T-cell (primary cell): ENCODE measurements at regions not wholly inside any gene's neighbourhood (a gene's known extent, or its start where the extent isn't known, plus 50 kb on each side); places are given as distances from the start of the nearest gene placed in this dataset.

ENCODE experiments used
- ATAC-seq, 4 experiments: fragments of 200-7000 bp in 3 of 4; fragments of 150-1000 bp in 1 of 4; cut with Tn5 transposase; replicated peaks in 1 of 4; 1 replicate in 3 of 4; 2 replicates in 1 of 4; pipeline ENCODE4 v1.10.0; 2021; ENCODE audit warnings: moderate library complexity in 3 of 4, mild to moderate bottlenecking in 2 of 4, moderate number of reproducible peaks in 1 of 4
- CTCF ChIA-PET, 2 donors: fragments of 300-600 bp; sonication (Branson Sonifier 250); formaldehyde crosslinking; loops; one replicate each; lab custom pipeline; 2022; ENCODE audit warnings: antibody characterized with exemption in 2 of 2; lab: Charles Lee
- POLR2A ChIA-PET, 2 donors: fragments of 300-600 bp; sonication (Branson Sonifier 250); formaldehyde crosslinking; loops; one replicate each; lab custom pipeline; 2022; ENCODE audit warnings: antibody characterized with exemption in 2 of 2; lab: Charles Lee
- DNase-seq, 35 experiments: peaks; one replicate each; pipeline versions ENCODE4 v3.0.0 to v3.0.0-alpha.2; 2013 to 2023
- H3K27ac ChIP-seq: one replicate; pipeline ENCODE4 v1.5.1; 2013; ENCODE audit warnings: low read length
- H3K27me3 ChIP-seq, 2 experiments: replicated peaks in 1 of 2; 1 replicate in 1 of 2; 2 replicates in 1 of 2; pipeline versions ENCODE4 v1.6.1 to v1.7.0; 2013; ENCODE audit warnings: low read length in 1 of 2, mixed read lengths in 1 of 2; ENCODE audit not compliant: control insufficient read depth in 2 of 2, insufficient read depth in 2 of 2; ENCODE audit errors: extremely low read depth in 1 of 2
- H3K36me3 ChIP-seq, 2 donors: 1 replicate in 1 of 2; 2 replicates in 1 of 2; pipeline versions ENCODE4 v1.6.1 to v1.7.0; 2013; ENCODE audit warnings: low read length in 1 of 2; ENCODE audit not compliant: control insufficient read depth in 2 of 2, insufficient read depth in 1 of 2; ENCODE audit errors: extremely low read depth in 1 of 2
- H3K4me1 ChIP-seq, 2 experiments: 1 replicate in 1 of 2; 2 replicates in 1 of 2; pipeline versions ENCODE4 v1.6.1 to v1.7.0; 2013; ENCODE audit warnings: low read length in 2 of 2, mixed read lengths in 1 of 2; ENCODE audit not compliant: insufficient read depth in 2 of 2, control insufficient read depth in 1 of 2; ENCODE audit errors: extremely low read depth in 1 of 2
- H3K4me3 ChIP-seq, 2 donors: 1 replicate in 1 of 2; 2 replicates in 1 of 2; pipeline versions ENCODE4 v1.5.1 to v1.7.0; 2013; ENCODE audit warnings: mild to moderate bottlenecking in 2 of 2, low read length in 1 of 2, moderate library complexity in 1 of 2; ENCODE audit not compliant: control insufficient read depth in 1 of 2; ENCODE audit errors: extremely low read depth in 1 of 2
- H3K9me3 ChIP-seq: 2 replicates; pipeline ENCODE4 v1.7.0; 2013
- H3K27ac Mint-ChIP-seq, 2 donors: one replicate each; pipeline ENCODE4 v1.8.0; 2020 to 2021; ENCODE audit warnings: mild to moderate bottlenecking in 2 of 2, mixed read lengths in 2 of 2
- H3K27me3 Mint-ChIP-seq, 2 donors: one replicate each; pipeline ENCODE4 v1.8.0; 2021 to 2022; ENCODE audit warnings: mixed read lengths in 2 of 2
- H3K36me3 Mint-ChIP-seq: one replicate; pipeline ENCODE4 v1.8.0; 2021; ENCODE audit warnings: mixed read lengths
- H3K4me1 Mint-ChIP-seq, 3 donors: one replicate each; pipeline ENCODE4 v1.8.0; 2020 to 2022; ENCODE audit warnings: mixed read lengths in 3 of 3, mild to moderate bottlenecking in 1 of 3
- H3K4me3 Mint-ChIP-seq, 3 donors: one replicate each; pipeline ENCODE4 v1.8.0; 2020 to 2022; ENCODE audit warnings: mild to moderate bottlenecking in 3 of 3, mixed read lengths in 3 of 3, moderate library complexity in 3 of 3
- H3K9me3 Mint-ChIP-seq, 3 donors: one replicate each; pipeline ENCODE4 v1.8.0; 2020 to 2022; ENCODE audit warnings: mixed read lengths in 3 of 3
- WGBS: methylation state at CpG from one replicate; pipeline ENCODE4 v1.1.5; 2013; ENCODE audit warnings: missing lambda C conversion rate; ENCODE audit not compliant: insufficient coverage; 5-methylcytosine and 5-hydroxymethylcytosine counted together

DNA sequence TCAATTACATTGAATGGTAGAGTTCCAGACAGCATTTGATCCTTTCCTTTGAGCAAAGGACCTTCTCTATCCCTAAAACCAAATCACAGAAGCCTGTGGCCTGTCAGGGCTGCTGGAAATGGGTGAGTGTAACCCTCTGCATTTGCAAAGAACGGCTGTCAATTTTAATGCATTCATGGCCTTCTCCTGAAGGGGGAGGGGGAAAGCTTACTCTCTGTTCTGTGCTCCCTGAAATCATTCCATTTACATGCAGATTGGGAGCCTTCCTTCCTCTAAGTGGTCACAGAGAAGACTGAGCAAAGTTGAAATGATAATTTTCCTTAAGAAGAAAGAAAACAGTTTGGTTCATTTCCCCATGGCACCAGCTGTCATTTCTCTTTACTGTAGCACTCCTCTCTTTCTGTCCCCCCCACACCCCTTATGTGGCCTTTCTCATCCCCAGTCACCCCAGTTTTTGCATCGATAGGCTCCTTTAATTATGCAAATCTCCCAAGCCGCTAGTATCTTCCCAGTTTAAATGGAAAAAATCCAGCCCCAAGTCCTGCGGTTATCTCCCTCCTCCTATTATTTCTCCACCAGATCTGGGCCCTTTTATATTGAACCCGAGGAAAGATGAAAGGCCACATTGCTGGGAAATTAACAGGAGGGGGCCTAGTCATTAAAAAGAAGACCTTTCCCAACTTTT is 109.4 kb upstream of the KIRREL3 start:
- POLR2A ChIA-PET: interaction anchor here in 1 of 2 donors (0.5 kb wide), 1 partner anchor 54 kb away, joined by 3 read pairs; no protein-coding TSS in a partner anchor
- H3K36me3 Mint-ChIP-seq: no peaks in the 10 kb centered on the region

GRCh38 chr11:127108838-127109237 is 108.3 kb upstream of the KIRREL3 start:
- ChIA-PET POLR2A (no interaction called here), CTCF (interaction anchor here in 1 of 2 donors (0.7 kb wide), 1 partner anchor 12 kb away, joined by 3 read pairs; no protein-coding TSS in a partner anchor)
- no peaks in the 10 kb centered on the region for H3K4me1 Mint-ChIP-seq
- no peaks in the 10 kb centered on the region for H3K36me3 ChIP-seq
- H3K27ac ChIP-seq: no peak overlapping the region
- H3K9me3 Mint-ChIP-seq: no peaks in the 10 kb centered on the region
- H3K9me3 ChIP-seq: no peaks in the 10 kb centered on the region
- ATAC-seq (no peak), DNase-seq (no peak)
- peaks cover 0 to 5% of the 10 kb centered on the region in 2 experiments for H3K27me3 ChIP-seq
- no peak overlapping the region for H3K4me3 ChIP-seq
- no peaks in the 10 kb centered on the region for H3K36me3 Mint-ChIP-seq
- peaks cover 0 to 10% of the 10 kb centered on the region in 2 donors for H3K27me3 Mint-ChIP-seq
- 63% methylated on average over 1 of the region's 3 CpGs for WGBS
- no peaks in the 10 kb centered on the region for H3K4me1 ChIP-seq
- no peak overlapping the region for H3K4me3 Mint-ChIP-seq
- no peak overlapping the region for H3K27ac Mint-ChIP-seq

More for the DNA sequence above, 109.4 kb upstream of the KIRREL3 start:
- Mint-ChIP-seq H3K9me3 (peaks cover 0 to under 1% (median 0%) of the 10 kb centered on the region in 3 donors), H3K4me3 (no peak overlapping the region), H3K4me1 (no peaks in the 10 kb centered on the region), H3K27ac (no peak overlapping the region), H3K27me3 (peaks cover 0 to 10% of the 10 kb centered on the region in 2 donors)
- WGBS: 20% methylated on average over 1 of the region's 5 CpGs
- H3K4me3 ChIP-seq: no peak overlapping the region
- no peak overlapping the region for H3K27ac ChIP-seq
- CTCF ChIA-PET: no interaction called here
- H3K9me3 ChIP-seq: no peaks in the 10 kb centered on the region
- ATAC-seq (no peak), DNase-seq (no peak)
- peaks cover 0 to 5% of the 10 kb centered on the region in 2 experiments for H3K27me3 ChIP-seq
- H3K36me3 ChIP-seq: no peaks in the 10 kb centered on the region
- H3K4me1 ChIP-seq: no peaks in the 10 kb centered on the region

GRCh38 chr11:127106938-127107337 is 106.4 kb upstream of the KIRREL3 start:
- H3K9me3 Mint-ChIP-seq: no peaks in the 10 kb centered on the region
- Histone ChIP-seq H3K4me3 (no peak overlapping the region), H3K27me3 (peaks cover 2 to 5% of the 10 kb centered on the region in 2 experiments), H3K36me3 (no peaks in the 10 kb centered on the region), H3K4me1 (no peaks in the 10 kb centered on the region), H3K27ac (no peak overlapping the region), H3K9me3 (no peaks in the 10 kb centered on the region)
- H3K36me3 Mint-ChIP-seq: no peaks in the 10 kb centered on the region
- peaks cover 0 to 10% of the 10 kb centered on the region in 2 donors for H3K27me3 Mint-ChIP-seq
- ChIA-PET CTCF (no interaction called here), POLR2A (no interaction called here)
- H3K27ac Mint-ChIP-seq: no peak overlapping the region
- H3K4me3 Mint-ChIP-seq: no peak overlapping the region
- WGBS: 81% methylated on average over 2 of the region's 2 CpGs
- no peak for ATAC-seq
- H3K4me1 Mint-ChIP-seq: no peaks in the 10 kb centered on the region
- no peak for DNase-seq

DNA sequence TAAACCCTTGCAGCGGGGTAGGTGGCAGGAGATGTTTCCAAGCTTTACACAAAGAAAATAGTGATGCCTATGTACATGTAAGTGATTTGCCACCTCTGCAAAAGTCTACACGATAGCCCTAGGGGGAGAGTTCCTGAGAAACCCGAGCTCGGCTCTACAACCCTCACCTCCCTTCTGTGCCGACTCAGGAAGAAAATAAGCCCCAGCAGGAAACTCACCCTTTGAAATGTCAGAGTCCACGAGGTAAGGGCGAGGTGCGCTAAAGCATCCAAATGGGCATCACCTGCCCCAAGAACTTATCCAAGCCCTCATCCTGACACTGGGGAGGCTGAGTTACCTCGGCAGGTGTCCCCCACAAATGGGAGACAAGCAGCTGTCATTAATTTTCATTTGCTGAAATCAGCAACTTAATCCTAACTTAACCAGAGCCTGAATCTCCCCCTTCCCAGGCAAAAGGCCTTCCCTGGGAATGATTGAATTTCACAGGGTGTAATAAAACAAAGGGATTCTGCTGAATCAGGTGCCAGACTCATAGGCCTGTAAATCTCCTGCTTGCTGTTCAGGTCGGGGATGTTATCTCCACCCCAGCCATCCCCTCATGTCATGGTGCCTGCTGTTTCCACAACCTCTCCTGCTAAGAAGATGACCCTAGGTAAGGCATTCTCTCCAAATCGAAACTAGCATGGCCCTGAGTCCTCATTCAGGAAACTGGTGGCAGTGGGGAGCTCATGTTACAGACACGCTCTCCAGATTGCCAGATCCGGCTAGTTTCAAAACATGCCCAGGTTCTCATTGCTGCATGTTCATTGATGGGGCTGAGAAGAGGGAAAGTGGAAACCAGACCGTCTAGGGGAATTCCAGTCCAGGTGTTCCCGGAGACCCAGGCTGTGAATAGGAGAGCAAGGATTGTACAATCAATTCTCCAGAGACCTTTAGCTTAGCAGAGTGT is 105.3 kb upstream of the KIRREL3 start:
- POLR2A ChIA-PET: no interaction called here
- no peaks in the 10 kb centered on the region for H3K36me3 ChIP-seq
- no peaks in the 10 kb centered on the region for H3K4me1 ChIP-seq
- peaks cover 2 to 5% of the 10 kb centered on the region in 2 experiments for H3K27me3 ChIP-seq
- no peaks in the 10 kb centered on the region for H3K36me3 Mint-ChIP-seq
- ATAC-seq (no peak), DNase-seq (no peak)
- no peaks in the 10 kb centered on the region for H3K4me1 Mint-ChIP-seq
- no peak overlapping the region for H3K27ac Mint-ChIP-seq
- CTCF ChIA-PET: no interaction called here
- H3K27me3 Mint-ChIP-seq: peaks cover 0 to 10% of the 10 kb centered on the region in 2 donors
- H3K9me3 ChIP-seq: no peaks in the 10 kb centered on the region
- WGBS: 46% methylated on average over 8 of the region's 15 CpGs
- no peaks in the 10 kb centered on the region for H3K9me3 Mint-ChIP-seq
- H3K4me3 Mint-ChIP-seq: no peak overlapping the region
- no peak overlapping the region for H3K4me3 ChIP-seq
- no peak overlapping the region for H3K27ac ChIP-seq

DNA sequence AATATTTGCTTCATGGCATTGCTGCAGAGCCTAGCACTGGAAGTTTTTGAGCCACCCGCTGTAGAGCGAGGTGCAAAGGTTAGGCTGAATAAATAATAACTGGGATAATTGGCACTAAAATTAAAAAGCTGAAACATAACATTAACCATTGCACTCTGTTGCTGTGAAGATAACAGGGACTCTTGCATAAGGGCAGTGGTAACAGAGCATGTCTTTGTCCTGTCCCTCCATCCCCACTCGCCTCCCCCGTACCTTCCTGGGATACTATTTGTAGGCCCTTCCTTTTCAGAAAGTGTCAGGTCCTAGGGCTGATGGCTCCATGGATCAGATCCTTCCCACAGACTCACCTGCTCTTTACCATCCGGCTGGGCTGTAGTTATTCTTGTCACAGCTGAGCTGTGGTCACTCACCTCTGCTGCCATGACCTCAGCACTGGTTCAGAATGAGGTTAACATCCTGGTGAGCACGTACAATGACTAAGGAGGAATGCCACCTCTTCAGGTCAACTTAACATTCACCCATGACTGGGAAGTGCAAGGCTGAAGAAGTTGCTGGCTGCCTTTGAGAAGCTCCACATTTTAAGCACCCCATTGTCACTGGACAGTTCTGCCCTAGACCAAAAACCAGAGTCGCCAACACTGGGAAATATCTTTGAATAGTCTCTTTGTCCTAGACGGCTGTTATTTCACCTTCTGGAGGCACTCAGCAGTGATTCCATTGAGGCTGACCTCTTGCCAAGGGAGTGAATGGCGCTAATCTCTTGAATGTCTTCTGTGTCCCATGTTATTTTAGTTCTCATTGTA is 103.2 kb upstream of the KIRREL3 start:
- H3K9me3 Mint-ChIP-seq: no peaks in the 10 kb centered on the region
- ATAC-seq: no peak
- no peaks in the 10 kb centered on the region for H3K4me1 ChIP-seq
- H3K36me3 Mint-ChIP-seq: no peaks in the 10 kb centered on the region
- CTCF ChIA-PET: no interaction called here
- no peak for DNase-seq
- POLR2A ChIA-PET: no interaction called here
- no peaks in the 10 kb centered on the region for H3K9me3 ChIP-seq
- no peak overlapping the region for H3K4me3 Mint-ChIP-seq
- no peaks in the 10 kb centered on the region for H3K4me1 Mint-ChIP-seq
- peaks cover 2 to 5% of the 10 kb centered on the region in 2 experiments for H3K27me3 ChIP-seq
- H3K36me3 ChIP-seq: no peaks in the 10 kb centered on the region
- no peak overlapping the region for H3K27ac ChIP-seq
- 81% methylated on average over 7 of the region's 9 CpGs for WGBS
- no peak overlapping the region for H3K27ac Mint-ChIP-seq
- no peak overlapping the region for H3K4me3 ChIP-seq
- H3K27me3 Mint-ChIP-seq: peaks cover 0 to 10% of the 10 kb centered on the region in 2 donors

DNA sequence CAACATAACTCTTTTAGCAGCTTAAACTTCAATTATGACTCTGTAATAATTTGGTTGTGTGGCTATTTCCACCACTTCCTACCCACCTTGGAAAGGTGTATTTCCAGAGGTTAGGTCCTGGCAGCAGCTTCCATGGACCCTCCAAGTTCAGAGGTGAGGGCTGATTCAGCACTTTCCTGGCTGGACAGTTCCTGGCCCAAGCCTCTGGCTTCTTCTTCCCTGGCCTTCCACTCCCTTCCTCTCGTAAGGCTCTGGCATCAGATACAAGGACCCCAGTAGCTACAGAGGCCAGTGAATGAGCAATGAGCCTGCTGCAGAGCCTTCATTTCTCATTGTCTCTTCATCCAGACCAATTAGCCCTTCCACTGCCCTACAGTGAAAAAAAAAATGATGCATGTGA is 98.1 kb upstream of the KIRREL3 start:
- Histone ChIP-seq H3K27ac (no peak overlapping the region), H3K4me3 (no peak overlapping the region), H3K27me3 (peaks cover 0 to 2% of the 10 kb centered on the region in 2 experiments), H3K4me1 (no peaks in the 10 kb centered on the region), H3K36me3 (no peaks in the 10 kb centered on the region), H3K9me3 (no peaks in the 10 kb centered on the region)
- Mint-ChIP-seq H3K4me3 (no peak overlapping the region), H3K27ac (no peak overlapping the region), H3K27me3 (no peaks in the 10 kb centered on the region), H3K4me1 (no peaks in the 10 kb centered on the region), H3K36me3 (no peaks in the 10 kb centered on the region), H3K9me3 (no peaks in the 10 kb centered on the region)
- ATAC-seq (no peak), DNase-seq (no peak)
- ChIA-PET POLR2A (no interaction called here), CTCF (no interaction called here)
- 83% methylated on average over 1 of the region's 1 CpG for WGBS
